ENCODE measurements at regions not wholly inside any gene's neighbourhood (a gene's known extent, or its start where the extent isn't known, plus 50 kb on each side); places are given as distances from the start of the nearest gene placed in this dataset.

DNA sequence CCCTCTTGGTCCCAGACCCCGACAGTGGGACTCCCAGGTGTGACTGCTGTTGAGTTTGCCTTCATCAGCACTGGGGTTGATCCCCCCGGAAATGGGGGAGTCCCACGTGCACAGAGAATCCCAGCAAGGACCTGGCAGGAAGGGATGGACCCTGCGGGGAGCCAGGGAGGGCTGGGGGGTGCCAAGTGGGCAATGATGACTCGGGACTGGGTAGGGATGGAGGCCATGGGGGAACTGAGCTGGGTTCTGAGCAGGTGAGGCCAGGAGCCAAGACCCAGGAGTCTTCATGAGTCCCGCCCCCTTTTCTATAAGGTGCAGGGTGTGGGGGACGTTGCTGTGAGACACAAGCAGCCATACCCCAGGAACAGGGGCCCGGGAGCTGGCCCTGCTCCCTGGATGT, 103.8 kb downstream of the CRYAA start:
- Histone ChIP-seq H3K27me3 (ENCODE audit: insufficient read depth, low read length) (no peaks in the 10 kb centered on the region), H3K27ac (ENCODE audit: low read depth, low read length) (no peak overlapping the region), H3K9me3 (ENCODE audit: insufficient read depth, low read depth, low read length) (no peaks in the 10 kb centered on the region), H3K4me3 (ENCODE audit: low read length) (no peak overlapping the region), H3K4me1 (ENCODE audit: insufficient read depth, low read length) (0 out of 2 replicates have a peak, but pooled peaks cover 2% of the 10 kb centered on the region), H3K36me3 (ENCODE audit: insufficient read depth, low read length) (no peaks in the 10 kb centered on the region), H3K9ac (ENCODE audit: low read depth, low read length) (no peak overlapping the region)
- WGBS: 91% methylated on average over 8 of the region's 8 CpGs

DNA sequence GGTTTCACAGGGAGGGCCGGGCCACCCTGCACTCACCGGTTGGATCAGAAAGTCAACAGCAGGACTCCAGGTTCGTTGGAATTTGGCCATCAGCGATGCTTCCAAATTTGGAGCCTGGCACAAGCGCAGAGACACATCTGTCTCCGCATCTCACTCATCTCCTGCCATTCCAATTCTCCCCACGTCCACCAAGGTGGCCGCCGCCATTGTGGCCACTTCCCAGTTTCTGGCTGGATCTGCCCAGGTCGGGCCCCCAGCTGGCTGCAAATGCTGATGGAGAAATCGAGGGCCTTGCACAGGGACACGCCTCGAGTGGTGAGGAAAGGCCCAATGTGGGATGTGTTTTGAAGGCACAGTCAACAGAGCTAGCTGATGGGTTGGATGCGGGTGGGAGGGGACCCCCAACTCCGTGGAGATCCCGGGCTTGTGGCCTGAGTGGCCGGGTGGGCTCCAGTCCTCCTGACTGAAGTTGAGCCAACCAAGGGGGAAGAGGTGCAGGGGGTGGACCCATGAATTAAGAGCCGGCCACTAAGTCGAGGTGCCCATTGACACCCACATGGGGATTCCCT, 102.7 kb downstream of the CRYAA start:
- WGBS: 93% methylated on average over 19 of the region's 19 CpGs
- no peak overlapping the region for H3K4me3 ChIP-seq (ENCODE audit: low read length)
- H3K27me3 ChIP-seq (ENCODE audit: insufficient read depth, low read length): no peaks in the 10 kb centered on the region
- H3K9me3 ChIP-seq (ENCODE audit: insufficient read depth, low read depth, low read length): no peaks in the 10 kb centered on the region
- H3K36me3 ChIP-seq (ENCODE audit: insufficient read depth, low read length): no peaks in the 10 kb centered on the region
- H3K4me1 ChIP-seq (ENCODE audit: insufficient read depth, low read length): no peaks in the 10 kb centered on the region
- H3K9ac ChIP-seq (ENCODE audit: low read depth, low read length): no peak overlapping the region
- no peak overlapping the region for H3K27ac ChIP-seq (ENCODE audit: low read depth, low read length)

DNA sequence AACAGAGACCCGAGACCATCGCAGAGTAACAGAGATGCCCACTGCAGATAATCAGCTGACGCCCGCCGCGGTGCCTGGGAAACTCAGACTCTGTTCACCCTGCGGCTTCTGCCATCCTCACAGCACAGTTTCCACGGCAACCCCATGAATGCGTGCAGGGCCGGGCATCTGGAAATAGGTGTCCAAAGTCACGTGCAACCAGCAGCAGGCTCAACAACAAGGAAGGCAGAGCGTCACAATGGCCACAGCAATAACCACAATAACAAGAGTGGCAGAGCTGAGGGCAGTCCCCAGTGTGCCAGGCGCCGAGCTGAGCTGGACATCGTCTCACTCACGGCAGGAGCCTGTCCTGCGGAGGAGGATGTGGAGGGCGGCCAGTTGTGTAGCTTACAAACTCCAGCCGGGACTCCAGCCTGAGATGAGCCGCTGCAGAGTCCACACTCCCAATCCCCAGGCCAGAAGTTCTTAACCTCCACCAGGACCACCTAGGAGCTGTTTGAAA, 102.0 kb downstream of the CRYAA start:
- Histone ChIP-seq H3K36me3 (ENCODE audit: insufficient read depth, low read length) (no peaks in the 10 kb centered on the region), H3K4me3 (ENCODE audit: low read length) (no peak overlapping the region), H3K4me1 (ENCODE audit: insufficient read depth, low read length) (no peaks in the 10 kb centered on the region), H3K9ac (ENCODE audit: low read depth, low read length) (no peak overlapping the region), H3K9me3 (ENCODE audit: insufficient read depth, low read depth, low read length) (no peaks in the 10 kb centered on the region), H3K27me3 (ENCODE audit: insufficient read depth, low read length) (no peaks in the 10 kb centered on the region), H3K27ac (ENCODE audit: low read depth, low read length) (no peak overlapping the region)
- 90% methylated on average over 20 of the region's 20 CpGs for WGBS

DNA sequence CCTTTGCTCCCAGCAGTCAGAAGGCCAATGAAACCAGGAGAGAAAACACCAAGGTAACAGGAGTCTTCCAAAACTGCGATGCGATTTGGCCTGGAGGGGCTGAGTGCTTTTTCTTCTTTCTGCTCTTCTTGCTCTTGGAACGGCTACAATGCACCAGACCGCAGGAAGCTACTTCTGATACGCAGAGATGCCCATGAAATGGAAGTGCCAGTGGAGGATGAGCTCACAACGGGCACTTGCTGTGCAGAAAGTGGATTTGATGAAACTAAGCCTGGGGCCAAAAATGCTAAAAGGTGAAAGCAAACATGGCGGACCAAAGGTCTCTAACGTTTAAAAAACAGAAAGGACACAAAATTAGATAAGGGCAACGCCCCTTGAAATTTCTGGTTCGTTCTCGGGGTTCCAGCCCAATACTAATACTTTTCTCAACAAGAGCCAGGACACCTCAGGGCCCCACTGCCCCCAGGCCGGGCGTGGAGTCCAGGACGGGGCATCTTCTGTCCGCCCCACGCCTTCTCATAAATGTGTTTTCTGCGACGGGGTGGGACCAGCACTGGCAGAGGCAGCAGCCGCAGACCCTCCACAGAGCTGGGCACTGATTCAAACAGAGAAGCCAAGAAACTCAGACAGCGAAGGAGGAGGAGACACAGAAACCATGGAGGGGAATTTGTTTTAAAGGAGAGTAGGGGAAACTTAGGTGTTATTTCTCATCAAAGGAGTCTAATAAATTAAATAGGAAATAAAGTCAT, 101.3 kb downstream of the CRYAA start:
- Histone ChIP-seq H3K9me3 (ENCODE audit: insufficient read depth, low read depth, low read length) (no peaks in the 10 kb centered on the region), H3K9ac (ENCODE audit: low read depth, low read length) (no peak overlapping the region), H3K4me3 (ENCODE audit: low read length) (no peak overlapping the region), H3K36me3 (ENCODE audit: insufficient read depth, low read length) (no peaks in the 10 kb centered on the region), H3K4me1 (ENCODE audit: insufficient read depth, low read length) (no peaks in the 10 kb centered on the region), H3K27ac (ENCODE audit: low read depth, low read length) (no peak overlapping the region), H3K27me3 (ENCODE audit: insufficient read depth, low read length) (no peaks in the 10 kb centered on the region)
- 94% methylated on average over 20 of the region's 20 CpGs for WGBS

DNA sequence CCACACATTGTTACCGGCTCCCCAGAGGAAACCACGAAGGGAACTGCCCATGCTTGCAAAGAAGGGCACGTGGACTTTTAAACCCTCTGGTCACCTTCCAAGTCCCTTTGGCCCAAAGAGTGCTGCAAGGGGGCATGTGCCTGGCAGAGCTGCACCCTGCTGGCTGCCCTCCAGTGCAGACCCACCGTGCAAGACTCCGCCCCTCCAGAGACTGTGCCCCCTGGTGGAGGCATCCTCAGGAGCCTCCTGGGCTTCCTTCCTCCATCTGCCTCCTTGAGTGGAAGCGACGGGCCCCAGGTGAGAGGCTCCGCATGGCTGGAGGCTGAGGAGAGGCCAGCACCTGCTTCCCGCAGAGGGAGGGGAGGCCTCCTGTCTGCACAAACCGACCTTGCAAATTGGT, 100.6 kb downstream of the CRYAA start:
- no peaks in the 10 kb centered on the region for H3K9me3 ChIP-seq (ENCODE audit: insufficient read depth, low read depth, low read length)
- no peaks in the 10 kb centered on the region for H3K36me3 ChIP-seq (ENCODE audit: insufficient read depth, low read length)
- no peaks in the 10 kb centered on the region for H3K4me1 ChIP-seq (ENCODE audit: insufficient read depth, low read length)
- H3K27ac ChIP-seq (ENCODE audit: low read depth, low read length): no peak overlapping the region
- 80% methylated on average over 10 of the region's 10 CpGs for WGBS
- no peak overlapping the region for H3K4me3 ChIP-seq (ENCODE audit: low read length)
- no peak overlapping the region for H3K9ac ChIP-seq (ENCODE audit: low read depth, low read length)
- H3K27me3 ChIP-seq (ENCODE audit: insufficient read depth, low read length): no peaks in the 10 kb centered on the region

DNA sequence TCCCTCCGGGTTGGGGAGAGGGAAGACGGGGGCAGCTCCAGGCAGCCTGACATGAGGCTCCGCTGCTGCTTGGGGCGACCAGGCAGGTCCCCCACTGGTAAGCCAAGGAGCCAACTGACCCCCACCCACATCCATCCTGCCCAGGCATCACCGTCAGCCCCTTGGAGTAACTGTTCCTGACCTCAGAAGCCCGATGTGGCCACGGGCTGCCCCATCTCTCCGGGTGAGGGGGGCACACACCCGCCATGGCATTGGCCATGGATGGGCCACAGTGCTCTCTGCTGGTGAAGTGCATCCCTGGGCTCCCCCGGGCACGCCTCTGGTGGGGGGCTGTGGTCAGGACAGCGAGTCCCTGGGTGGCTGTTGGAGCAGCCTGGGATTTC, 100.0 kb downstream of the CRYAA start:
- Histone ChIP-seq H3K9ac (ENCODE audit: low read depth, low read length) (no peak overlapping the region), H3K27ac (ENCODE audit: low read depth, low read length) (no peak overlapping the region), H3K36me3 (ENCODE audit: insufficient read depth, low read length) (no peaks in the 10 kb centered on the region), H3K4me3 (ENCODE audit: low read length) (no peak overlapping the region), H3K9me3 (ENCODE audit: insufficient read depth, low read depth, low read length) (no peaks in the 10 kb centered on the region), H3K27me3 (ENCODE audit: insufficient read depth, low read length) (no peaks in the 10 kb centered on the region), H3K4me1 (ENCODE audit: insufficient read depth, low read length) (no peaks in the 10 kb centered on the region)
- 90% methylated on average over 12 of the region's 12 CpGs for WGBS

DNA sequence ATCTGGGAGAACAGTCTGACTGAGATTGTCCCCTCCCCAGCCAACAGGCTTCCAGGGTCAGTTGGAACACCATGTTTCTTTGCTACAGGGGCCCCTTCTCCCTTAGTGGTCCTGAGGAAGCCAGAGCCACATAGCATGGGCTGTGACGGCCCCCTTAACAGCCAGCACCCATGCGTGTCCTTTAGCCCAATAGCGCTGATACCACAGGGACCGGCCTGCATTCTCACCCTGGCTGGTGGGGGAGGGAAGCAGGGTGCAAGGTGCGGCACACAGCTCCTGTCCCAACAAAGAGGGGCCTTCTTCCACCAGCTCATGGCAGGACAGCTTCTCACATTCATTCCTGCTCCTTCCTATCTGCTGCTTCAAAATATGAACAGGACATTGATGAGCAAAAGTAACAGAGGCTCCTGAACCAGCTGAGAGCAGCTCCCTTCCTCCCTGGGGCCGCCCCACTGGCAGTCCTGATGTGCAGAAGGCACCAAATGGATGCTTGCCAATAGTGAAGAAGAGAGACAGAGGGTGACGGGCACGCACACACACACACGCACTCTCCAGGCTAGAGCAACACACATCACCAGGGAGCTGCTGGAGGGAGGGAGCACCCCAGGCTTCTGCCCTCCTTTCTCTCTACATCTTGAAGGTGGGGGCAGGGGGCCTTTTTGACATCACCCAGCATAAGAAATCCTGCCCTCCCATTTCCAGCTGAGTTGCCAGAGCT, 99.4 kb downstream of the CRYAA start:
- Histone ChIP-seq H3K4me3 (ENCODE audit: low read length) (no peak overlapping the region), H3K36me3 (ENCODE audit: insufficient read depth, low read length) (no peaks in the 10 kb centered on the region), H3K9ac (ENCODE audit: low read depth, low read length) (no peak overlapping the region), H3K27me3 (ENCODE audit: insufficient read depth, low read length) (no peaks in the 10 kb centered on the region), H3K4me1 (ENCODE audit: insufficient read depth, low read length) (no peaks in the 10 kb centered on the region), H3K27ac (ENCODE audit: low read depth, low read length) (no peak overlapping the region), H3K9me3 (ENCODE audit: insufficient read depth, low read depth, low read length) (no peaks in the 10 kb centered on the region)
- WGBS: 92% methylated on average over 9 of the region's 9 CpGs

DNA sequence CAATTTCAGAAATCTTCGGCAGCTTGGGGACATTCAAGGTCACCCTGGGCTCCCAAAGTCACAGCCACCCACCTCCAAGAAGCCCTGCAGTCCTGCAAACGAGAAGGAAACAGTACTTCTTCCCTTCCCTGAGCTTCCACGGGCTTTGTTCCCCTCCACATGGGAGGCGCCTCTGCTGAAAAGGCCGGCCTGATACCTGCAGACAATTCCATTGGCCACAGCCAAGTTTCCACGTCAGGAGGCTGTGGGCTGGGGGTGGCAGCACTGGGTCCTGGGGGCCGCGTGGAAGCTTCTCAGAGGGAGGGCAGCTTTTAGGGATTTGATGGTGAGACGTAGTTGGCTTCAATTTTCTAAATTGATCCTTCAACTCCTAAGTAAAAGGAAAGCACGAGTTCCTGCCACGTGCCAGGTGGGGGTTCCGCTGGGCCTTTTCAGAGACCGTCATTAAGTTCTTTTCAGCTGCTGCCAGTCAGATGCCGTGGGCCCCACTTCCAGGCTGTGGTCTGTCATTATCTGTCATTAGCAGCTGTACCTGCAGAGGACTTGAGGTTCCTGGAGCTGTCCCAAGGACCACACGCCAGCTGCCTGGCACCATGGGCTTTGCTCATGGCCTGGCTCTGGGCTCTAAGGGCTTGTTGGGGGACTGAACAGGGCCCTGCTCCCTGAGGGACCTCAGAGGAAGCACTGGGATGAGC, 98.7 kb downstream of the CRYAA start:
- Histone ChIP-seq H3K4me3 (ENCODE audit: low read length) (no peak overlapping the region), H3K9me3 (ENCODE audit: insufficient read depth, low read depth, low read length) (peaks cover 1% of the 10 kb centered on the region; the same call in 1 of the 2 replicates), H3K36me3 (ENCODE audit: insufficient read depth, low read length) (no peaks in the 10 kb centered on the region), H3K4me1 (ENCODE audit: insufficient read depth, low read length) (no peaks in the 10 kb centered on the region), H3K27me3 (ENCODE audit: insufficient read depth, low read length) (no peaks in the 10 kb centered on the region), H3K9ac (ENCODE audit: low read depth, low read length) (no peak overlapping the region), H3K27ac (ENCODE audit: low read depth, low read length) (no peak overlapping the region)
- 87% methylated on average over 15 of the region's 15 CpGs for WGBS

DNA sequence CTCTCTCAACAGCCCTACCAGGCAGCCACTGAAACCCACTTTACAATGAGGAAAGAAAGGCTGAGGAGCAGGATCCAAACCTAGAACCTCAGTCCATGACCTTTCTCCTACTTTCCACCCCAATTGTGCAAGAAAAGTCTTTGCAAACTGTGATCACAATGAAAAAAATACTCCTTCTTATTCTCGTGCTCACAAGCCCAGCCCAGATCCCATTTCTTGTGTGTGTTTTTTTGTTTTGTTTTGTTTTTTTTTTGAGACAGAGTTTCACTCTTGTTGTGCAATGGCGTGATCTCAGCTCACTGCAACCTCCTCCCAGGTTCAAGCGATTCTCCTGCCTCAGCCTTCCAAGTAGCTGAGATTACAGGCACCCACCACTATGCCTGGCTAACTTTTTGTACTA, 97.7 kb downstream of the CRYAA start:
- H3K9ac ChIP-seq (ENCODE audit: low read depth, low read length): no peak overlapping the region
- no peak overlapping the region for H3K27ac ChIP-seq (ENCODE audit: low read depth, low read length)
- no peaks in the 10 kb centered on the region for H3K36me3 ChIP-seq (ENCODE audit: insufficient read depth, low read length)
- WGBS: 96% methylated on average over 2 of the region's 3 CpGs
- H3K27me3 ChIP-seq (ENCODE audit: insufficient read depth, low read length): no peaks in the 10 kb centered on the region
- H3K9me3 ChIP-seq (ENCODE audit: insufficient read depth, low read depth, low read length): peaks cover 5% of the 10 kb centered on the region; the same call in 1 of the 2 replicates
- H3K4me1 ChIP-seq (ENCODE audit: insufficient read depth, low read length): no peaks in the 10 kb centered on the region
- no peak overlapping the region for H3K4me3 ChIP-seq (ENCODE audit: low read length)

DNA sequence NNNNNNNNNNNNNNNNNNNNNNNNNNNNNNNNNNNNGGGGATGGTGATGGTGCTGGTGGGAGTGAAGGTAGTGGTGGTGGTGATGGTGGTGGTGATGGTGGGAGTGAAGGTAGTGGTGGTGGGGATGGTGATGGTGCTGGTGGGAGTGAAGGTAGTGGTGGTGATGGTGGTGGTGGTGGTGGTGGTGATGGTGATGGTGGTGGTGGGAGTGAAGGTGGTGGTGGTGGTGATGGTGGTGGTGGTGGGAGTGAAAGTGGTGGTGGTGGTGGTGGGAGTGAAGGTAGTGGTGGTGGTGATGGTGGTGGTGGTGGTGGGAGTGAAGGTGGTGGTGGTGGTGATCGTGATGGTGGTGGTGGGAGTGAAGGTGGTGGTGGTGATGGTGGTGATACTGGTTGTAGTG, 93.6 kb downstream of the CRYAA start:
- Histone ChIP-seq H3K9me3 (ENCODE audit: insufficient read depth, low read depth, low read length) (peaks cover 5% of the 10 kb centered on the region; the same call in 1 of the 2 replicates), H3K9ac (ENCODE audit: low read depth, low read length) (no peak overlapping the region), H3K4me1 (ENCODE audit: insufficient read depth, low read length) (no peaks in the 10 kb centered on the region), H3K4me3 (ENCODE audit: low read length) (no peak overlapping the region), H3K36me3 (ENCODE audit: insufficient read depth, low read length) (no peaks in the 10 kb centered on the region), H3K27ac (ENCODE audit: low read depth, low read length) (no peak overlapping the region), H3K27me3 (ENCODE audit: insufficient read depth, low read length) (no peaks in the 10 kb centered on the region)
- WGBS: no CpG with 5 or more reads among the region's 1 CpG
